GM23338 (cell line): ENCODE measurements at regions not wholly inside any gene's neighbourhood (a gene's known extent, or its start where the extent isn't known, plus 50 kb on each side); places are given as distances from the start of the nearest gene placed in this dataset.

ENCODE experiments used
- ATAC-seq: fragments of 200-7000 bp; cut with Tn5 transposase; 3 replicates; pipeline ENCODE4 v1.9.1; 2020
- DNase-seq: peaks from one replicate; pipeline ENCODE4 v3.0.0-alpha.2; 2015; ENCODE audit warnings: low spot score
- H2AFZ ChIP-seq: fragments of 200-600 bp; sonication (generic); 2 replicates; pipeline ENCODE4 v1.8.0; 2016; ENCODE audit warnings: antibody characterized with exemption, mild to moderate bottlenecking, moderate library complexity
- H3F3A ChIP-seq: fragments of 200-600 bp; sonication (generic); replicated peaks from 2 replicates; pipeline ENCODE4 v1.8.0; 2017; ENCODE audit warnings: antibody characterized with exemption, mixed run types, low read depth
- H3K27ac ChIP-seq: fragments of 200-600 bp; sonication (generic); 2 replicates; pipeline ENCODE4 v1.6.1; 2016; ENCODE audit warnings: low read depth
- H3K27me3 ChIP-seq: fragments of 200-600 bp; sonication (generic); 2 replicates; pipeline ENCODE4 v1.8.0; 2016; ENCODE audit warnings: mild to moderate bottlenecking, mixed run types, moderate library complexity; ENCODE audit not compliant: insufficient read depth
- H3K36me3 ChIP-seq: fragments of 200-600 bp; sonication (generic); 2 replicates; pipeline ENCODE4 v1.8.0; 2016; ENCODE audit warnings: mild to moderate bottlenecking; ENCODE audit not compliant: insufficient read depth
- H3K4me1 ChIP-seq: fragments of 200-600 bp; sonication (generic); 2 replicates; pipeline ENCODE4 v1.8.0; 2016; ENCODE audit warnings: mild to moderate bottlenecking, moderate library complexity; ENCODE audit not compliant: insufficient read depth
- H3K4me2 ChIP-seq: fragments of 200-600 bp; sonication (generic); 2 replicates; pipeline ENCODE4 v1.7.1; 2017; ENCODE audit warnings: mixed run types
- H3K4me3 ChIP-seq: fragments of 200-600 bp; sonication (generic); 2 replicates; pipeline ENCODE4 v1.6.1; 2016; ENCODE audit warnings: mixed run types
- H3K79me2 ChIP-seq: fragments of 200-600 bp; sonication (generic); replicated peaks from 2 replicates; pipeline ENCODE4 v1.8.0; 2017; ENCODE audit warnings: mild to moderate bottlenecking; ENCODE audit not compliant: insufficient read depth
- H3K9me2 ChIP-seq: fragments of 200-600 bp; sonication (generic); 2 replicates; pipeline ENCODE4 v1.8.0; 2017; ENCODE audit not compliant: insufficient read depth
- H4K20me1 ChIP-seq: fragments of 200-600 bp; sonication (generic); replicated peaks from 2 replicates; pipeline ENCODE4 v1.8.0; 2017; ENCODE audit warnings: mild to moderate bottlenecking; ENCODE audit not compliant: insufficient read depth
- H3K27ac Mint-ChIP-seq: 2 replicates; pipeline ENCODE4 v1.8.0; 2020; ENCODE audit warnings: inconsistent platforms, mild to moderate bottlenecking, moderate library complexity, mixed read lengths
- H3K27me3 Mint-ChIP-seq: 3 replicates; pipeline ENCODE4 v1.8.0; 2022; ENCODE audit warnings: low read depth, mild to moderate bottlenecking, moderate library complexity, mixed read lengths, inconsistent platforms; ENCODE audit not compliant: insufficient read depth, poor library complexity
- H3K36me3 Mint-ChIP-seq: 3 replicates; pipeline ENCODE4 v1.8.0; 2021; ENCODE audit warnings: low read depth, mild to moderate bottlenecking, inconsistent platforms, moderate library complexity, mixed read lengths
- H3K4me1 Mint-ChIP-seq: 3 replicates; pipeline ENCODE4 v1.8.0; 2020; ENCODE audit warnings: mild to moderate bottlenecking, inconsistent platforms, mixed read lengths
- H3K4me3 Mint-ChIP-seq: 3 replicates; pipeline ENCODE4 v1.8.0; 2021; ENCODE audit warnings: moderate library complexity, mild to moderate bottlenecking, inconsistent platforms, mixed read lengths
- H3K9me3 Mint-ChIP-seq: 3 replicates; pipeline ENCODE4 v1.8.0; 2020; ENCODE audit warnings: moderate library complexity, mild to moderate bottlenecking, inconsistent platforms, mixed read lengths
- CREB1 ChIP-seq: fragments of 250-450 bp; sonication (Bioruptor Pico); IDR thresholded peaks from 2 replicates; pipeline ENCODE4 v1.5.0; 2020; ENCODE audit warnings: low read depth, mild to moderate bottlenecking, moderate library complexity
- CTCF ChIP-seq, 2 experiments: fragments of 200-600 bp in 1 of 2; sonication (generic) in 1 of 2; conservative IDR thresholded peaks; 2 replicates each; pipeline versions ENCODE4 v1.5.1 to v1.6.1; 2016 to 2017; ENCODE audit warnings: antibody characterized with exemption in 2 of 2, low read depth in 2 of 2, mild to moderate bottlenecking in 2 of 2, moderate library complexity in 1 of 2
- ETS1 ChIP-seq: IDR thresholded peaks from 2 replicates; pipeline ENCODE4 v1.6.1; 2016; ENCODE audit warnings: antibody characterized with exemption
- EZH2 ChIP-seq: fragments of 200-600 bp; sonication (generic); IDR thresholded peaks from one replicate; pipeline ENCODE4 v1.8.0; 2017; ENCODE audit warnings: antibody characterized with exemption, mild to moderate bottlenecking, low read depth; ENCODE audit not compliant: unreplicated experiment
- EZH2phosphoT487 ChIP-seq: fragments of 200-600 bp; sonication (generic); IDR thresholded peaks from one replicate; pipeline ENCODE4 v1.8.1; 2018; ENCODE audit warnings: antibody characterized with exemption; ENCODE audit not compliant: unreplicated experiment
- JUNB ChIP-seq: IDR thresholded peaks from one replicate; pipeline ENCODE4 v1.6.1; 2016; ENCODE audit warnings: antibody characterized with exemption; ENCODE audit not compliant: unreplicated experiment
- NANOG ChIP-seq: IDR thresholded peaks from 2 replicates; pipeline ENCODE4 v1.6.1; 2016; ENCODE audit warnings: antibody characterized with exemption, borderline replicate concordance
- POLR2AphosphoS5 ChIP-seq: IDR thresholded peaks from 2 replicates; pipeline ENCODE4 v1.6.1; 2016; ENCODE audit warnings: antibody characterized with exemption, low read depth
- REST ChIP-seq: IDR thresholded peaks from one replicate; pipeline ENCODE4 v1.6.1; 2018; ENCODE audit warnings: antibody characterized with exemption; ENCODE audit not compliant: unreplicated experiment
- STAT1 ChIP-seq: IDR thresholded peaks from one replicate; pipeline ENCODE4 v1.6.1; 2016; ENCODE audit warnings: antibody characterized with exemption; ENCODE audit not compliant: unreplicated experiment
- ZNF114 ChIP-seq: fragments of 250-450 bp; sonication (Bioruptor Pico); IDR thresholded peaks from 2 replicates; pipeline ENCODE4 v1.5.0; 2020; ENCODE audit warnings: mild to moderate bottlenecking, moderate library complexity
- ZNF331 ChIP-seq: fragments of 250-450 bp; sonication (Bioruptor Pico); IDR thresholded peaks from 2 replicates; pipeline ENCODE4 v1.5.0; 2020; ENCODE audit warnings: low read depth, mild to moderate bottlenecking, moderate library complexity
- ZNF462 ChIP-seq: fragments of 250-450 bp; sonication (Bioruptor Pico); IDR thresholded peaks from 2 replicates; pipeline ENCODE4 v1.5.0; 2020; ENCODE audit warnings: mild to moderate bottlenecking, moderate library complexity

- no peak for TF ChIP-seq CREB1 (CRISPR knock-in tag)
These were observed 318.4 kb upstream of the OBI1 start (continued) for GRCh38 chr13:78977311-78977710.

GRCh38 chr13:78976696-78977095 lies 317.7 kb upstream of the OBI1 start:
- ATAC-seq (no peak), DNase-seq (no peak)
- Mint-ChIP-seq H3K4me1 (no peaks in the 10 kb centered on the region; the same call in 1 of the 3 replicates), H3K9me3 (no peaks in the 10 kb centered on the region), H3K27ac (no peak overlapping the region), H3K36me3 (no peaks in the 10 kb centered on the region), H3K27me3 (no peaks in the 10 kb centered on the region), H3K4me3 (no peak overlapping the region)
- H4K20me1 ChIP-seq, result no peaks in the 10 kb centered on the region
- no peaks in the 10 kb centered on the region for H3K79me2 ChIP-seq
- H3K4me1 ChIP-seq, result no peaks in the 10 kb centered on the region
- TF ChIP-seq ZNF114 (CRISPR knock-in tag) (no peak), EZH2phosphoT487 (no peak), JUNB (no peak), ETS1 (no peak), NANOG (no peak), POLR2AphosphoS5 (no peak), REST (no peak), EZH2 (no peak), ZNF331 (CRISPR knock-in tag) (no peak), STAT1 (no peak), ZNF462 (CRISPR knock-in tag) (no peak), CREB1 (CRISPR knock-in tag) (no peak), CTCF (conservative IDR thresholded peaks at IDR 0.05; ENCODE audit: low read depth in 2 of 2) (no peak)
- H3K9me2 ChIP-seq, result peaks cover 9% of the 10 kb centered on the region
- H3K4me2 ChIP-seq, result no peak overlapping the region
- no peaks in the 10 kb centered on the region for H3K27me3 ChIP-seq
- no peak overlapping the region for H2AFZ ChIP-seq
- H3K27ac ChIP-seq, result no peak overlapping the region
- H3F3A ChIP-seq, result no peaks in the 10 kb centered on the region
- no peaks in the 10 kb centered on the region for H3K36me3 ChIP-seq
- H3K4me3 ChIP-seq, result no peak overlapping the region
